Superior temporal gyrus (tissue), 1 donor: ENCODE measurements at regions not wholly inside any gene's neighbourhood (a gene's known extent, or its start where the extent isn't known, plus 50 kb on each side); places are given as distances from the start of the nearest gene placed in this dataset.
"Not testable (repeated sequence)": the region's sequence is repeated elsewhere in the genome, so short reads cannot be mapped to it uniquely, and the experiment has no call there.

Experiments
- DNase-seq: peaks from one replicate; pipeline ENCODE4 v3.0.0-alpha.2; 2016; ENCODE audit errors: extremely low spot score

- peak; percentile 62 for DNase-seq
Measured at GRCh38 chr1:121519042-121519755, 334.4 kb downstream of the SRGAP2C start.

GRCh38 chr1:121519756-121520286 is 335.0 kb downstream of the SRGAP2C start:
- not testable (repeated sequence) for DNase-seq

- no peak for DNase-seq
Measured at GRCh38 chr1:121522061-121522759, 337.4 kb downstream of the SRGAP2C start.

GRCh38 chr1:121523112-121523511 is 338.3 kb downstream of the SRGAP2C start:
- not testable (repeated sequence) for DNase-seq

GRCh38 chr1:121525355-121525754 is 340.6 kb downstream of the SRGAP2C start:
- no peak for DNase-seq

- peak; percentile 33 for DNase-seq
Measured at GRCh38 chr1:121528958-121529357, 344.2 kb downstream of the SRGAP2C start.

- DNase-seq = not testable (repeated sequence)
Measured at GRCh38 chr1:121530026-121530425, 345.3 kb downstream of the SRGAP2C start.

- DNase-seq = not testable (repeated sequence)
Measured at GRCh38 chr1:121531747-121532146, 347.0 kb downstream of the SRGAP2C start.

- DNase-seq = not testable (repeated sequence)
Measured at GRCh38 chr1:121538148-121538547, 353.4 kb downstream of the SRGAP2C start.

GRCh38 chr1:121538943-121539575 is 354.3 kb downstream of the SRGAP2C start:
- DNase-seq = no peak

- not testable (repeated sequence) for DNase-seq
Measured at GRCh38 chr1:121543988-121544387, 359.2 kb downstream of the SRGAP2C start.

- no peak for DNase-seq
Measured at GRCh38 chr1:121544500-121544899, 359.7 kb downstream of the SRGAP2C start.

GRCh38 chr1:121545899-121546298 is 361.1 kb downstream of the SRGAP2C start:
- DNase-seq = not testable (repeated sequence)

GRCh38 chr1:121546830-121547591 is 362.2 kb downstream of the SRGAP2C start:
- no peak for DNase-seq

GRCh38 chr1:121547726-121548125 is 363.0 kb downstream of the SRGAP2C start:
- not testable (repeated sequence) for DNase-seq

GRCh38 chr1:121550817-121551216 is 366.0 kb downstream of the SRGAP2C start:
- DNase-seq = not testable (repeated sequence)

GRCh38 chr1:121551491-121551890 is 366.7 kb downstream of the SRGAP2C start:
- not testable (repeated sequence) for DNase-seq

- DNase-seq = not testable (repeated sequence)
Measured at GRCh38 chr1:121556560-121556959, 371.8 kb downstream of the SRGAP2C start.

GRCh38 chr1:121558034-121558433 is 373.3 kb downstream of the SRGAP2C start:
- DNase-seq = not testable (repeated sequence)

GRCh38 chr1:121558514-121558913 is 373.7 kb downstream of the SRGAP2C start:
- DNase-seq = peak; percentile 21

GRCh38 chr1:121566346-121566745 is 381.6 kb downstream of the SRGAP2C start:
- no peak for DNase-seq

- no peak for DNase-seq
Measured at GRCh38 chr1:121569428-121569827, 384.7 kb downstream of the SRGAP2C start.
